NOMO-1 treated with DMSO at 0.1 percent for 48 hours (cell line): ENCODE measurements at regions not wholly inside any gene's neighbourhood (a gene's known extent, or its start where the extent isn't known, plus 50 kb on each side); places are given as distances from the start of the nearest gene placed in this dataset.

Source experiments
- DNase-seq: peaks from one replicate; lab custom pipeline; 2025; ENCODE audit not compliant: unreplicated experiment; lab: John Stamatoyannopoulos, UW

- no peak for DNase-seq
Observed at GRCh38 chr15:26477044-26477443, 295.8 kb downstream of the GABRB3 start.

DNA sequence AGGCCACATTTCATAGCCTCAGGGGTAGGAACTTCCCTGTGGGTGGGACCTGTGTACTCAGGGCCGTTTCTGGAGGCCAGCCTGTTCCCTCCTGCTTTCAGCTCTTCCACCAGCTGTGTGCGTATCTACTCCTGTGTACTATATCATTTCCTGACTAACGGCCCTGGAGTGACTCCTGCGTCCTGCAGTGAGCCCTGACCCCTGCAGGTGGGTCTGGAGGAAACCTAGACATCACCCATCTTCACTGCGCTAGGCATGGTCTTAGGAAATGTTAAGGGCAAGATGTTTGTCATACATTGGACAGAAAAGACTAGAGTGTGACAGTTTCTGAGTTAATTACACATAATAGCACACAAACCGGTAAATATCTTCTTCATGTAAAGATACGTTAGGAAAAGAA is 297.3 kb downstream of the GABRB3 start:
- no peak for DNase-seq

DNA sequence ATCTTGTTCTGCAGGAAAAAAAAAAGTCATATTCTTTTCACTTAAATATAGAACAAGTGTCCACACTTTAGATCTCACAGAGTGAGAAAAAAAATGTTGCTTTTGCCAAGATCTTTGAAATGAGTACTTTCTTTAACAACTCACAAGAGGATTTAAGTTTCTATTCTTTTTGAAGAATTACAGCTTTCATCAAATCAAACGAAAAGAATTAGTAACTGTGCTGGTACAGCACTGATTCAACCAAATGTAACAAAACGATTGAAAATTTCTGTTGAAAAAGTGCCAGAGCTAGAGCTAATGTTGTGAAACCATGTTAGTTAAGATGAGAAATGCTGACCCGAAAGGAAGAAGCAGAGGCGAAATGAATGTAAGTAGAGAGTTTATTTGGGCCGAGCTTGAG is 300.2 kb downstream of the GABRB3 start:
- DNase-seq, result no peak

GRCh38 chr15:26461847-26462608 is 310.8 kb downstream of the GABRB3 start:
- no peak for DNase-seq

- DNase-seq, result no peak
Observed at GRCh38 chr15:26460165-26460564, 312.7 kb downstream of the GABRB3 start.

- DNase-seq, result no peak
Observed at GRCh38 chr15:26455828-26456227, 317.0 kb downstream of the GABRB3 start.

GRCh38 chr15:26453914-26454313 is 319.0 kb downstream of the GABRB3 start:
- DNase-seq, result no peak

DNA sequence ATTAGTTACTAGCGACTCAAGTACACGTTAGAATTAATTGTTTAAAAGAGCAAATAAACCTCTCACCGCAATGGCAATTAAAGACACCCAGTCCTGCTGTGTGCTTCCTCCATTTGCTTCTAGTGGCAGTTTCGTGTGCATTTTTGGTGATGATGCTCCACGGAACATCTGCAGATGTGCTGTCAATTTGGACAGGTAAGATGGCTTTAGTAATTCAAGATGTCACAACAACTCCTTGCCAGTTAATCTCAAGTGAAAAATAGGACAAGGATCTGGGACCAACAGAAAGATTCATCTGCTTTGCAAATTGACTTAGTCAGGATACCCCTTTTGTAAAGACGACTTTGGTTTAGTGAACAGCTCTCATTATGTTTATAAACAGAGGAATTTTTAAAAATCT is 320.9 kb downstream of the GABRB3 start:
- no peak for DNase-seq

GRCh38 chr15:26449291-26449690 is 323.6 kb downstream of the GABRB3 start:
- DNase-seq, result no peak

- no peak for DNase-seq
Observed at GRCh38 chr15:26443321-26443720, 329.5 kb downstream of the GABRB3 start.

DNA sequence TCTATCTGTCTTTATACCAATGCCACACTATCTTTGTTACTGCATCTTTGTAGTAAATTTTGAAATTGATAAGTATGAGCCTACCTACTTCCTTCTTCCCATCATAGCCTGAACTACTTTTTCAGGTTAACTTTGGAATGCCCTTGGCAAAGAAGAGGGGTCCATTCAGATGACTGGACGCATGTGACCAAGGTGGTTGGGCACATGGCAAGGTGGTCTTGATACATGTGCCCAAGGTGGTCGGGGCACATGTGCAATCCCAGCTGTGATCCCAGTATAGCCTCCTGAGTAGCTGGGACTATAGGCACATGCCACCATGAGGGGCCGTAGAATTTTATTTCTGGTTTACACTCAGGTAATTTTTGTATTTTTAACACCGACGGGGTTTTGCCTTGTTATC is 330.2 kb downstream of the GABRB3 start:
- DNase-seq, result no peak

DNA sequence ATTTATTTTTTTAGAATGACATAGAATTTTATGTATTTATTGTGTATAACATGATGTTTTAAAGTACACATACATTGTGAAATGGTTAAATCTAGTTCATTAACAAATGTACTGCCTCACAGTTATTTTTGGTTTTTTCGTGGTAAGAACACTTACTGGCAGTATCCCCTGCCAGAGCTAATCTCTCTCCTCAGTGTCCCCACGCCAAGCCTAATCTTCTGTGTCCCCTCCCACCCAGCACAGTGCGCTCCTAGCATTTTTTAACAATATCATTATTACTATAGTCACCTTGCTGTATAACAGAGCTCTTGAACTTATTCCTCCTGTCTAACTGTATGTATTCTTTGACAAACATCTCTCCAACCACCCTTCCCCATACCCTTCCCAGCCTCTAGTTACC is 333.2 kb downstream of the GABRB3 start:
- DNase-seq, result no peak

- no peak for DNase-seq
Observed at GRCh38 chr15:26438718-26439117, 334.1 kb downstream of the GABRB3 start.

DNA sequence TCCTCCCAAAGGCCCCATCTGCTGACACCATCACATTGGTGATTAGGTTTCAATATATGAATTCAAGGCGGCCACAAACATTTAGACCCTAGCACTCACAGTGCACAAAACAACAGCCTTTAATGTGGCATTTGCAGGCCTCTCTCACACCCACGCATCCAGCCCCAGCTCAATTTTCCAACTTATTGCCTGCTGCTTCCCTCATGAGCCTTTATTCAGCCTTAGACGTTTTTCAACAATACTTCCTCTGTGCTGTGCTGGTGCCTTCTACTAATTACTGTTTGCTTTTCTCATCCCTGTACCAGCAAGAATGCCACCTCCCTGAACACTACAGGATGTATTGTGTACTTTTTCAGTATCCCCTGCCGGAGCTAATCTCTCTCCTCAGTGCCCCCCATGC is 334.6 kb downstream of the GABRB3 start:
- no peak for DNase-seq

- DNase-seq, result no peak
Observed at GRCh38 chr15:26433818-26434217, 339.0 kb downstream of the GABRB3 start.

DNA sequence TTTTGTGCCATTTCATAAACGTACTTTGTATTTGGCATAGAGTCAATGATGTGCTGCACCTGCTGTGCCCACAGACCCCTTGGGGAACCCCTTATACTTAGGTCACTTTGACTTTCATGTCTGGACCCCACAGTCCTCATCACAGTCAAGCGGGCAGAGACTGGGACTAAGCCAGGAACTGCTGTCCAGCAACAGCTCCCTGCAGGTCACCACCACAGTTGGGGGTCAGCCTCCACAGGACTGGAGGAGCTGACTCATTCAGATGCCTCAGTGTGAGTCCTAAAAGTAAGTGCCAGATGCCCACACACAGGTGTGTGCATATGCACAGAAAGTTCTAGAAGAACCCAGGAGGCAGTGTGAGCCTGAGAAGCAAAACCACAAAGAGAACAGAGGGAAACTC is 339.8 kb downstream of the GABRB3 start:
- DNase-seq, result no peak

GRCh38 chr15:26421065-26421464 is 351.8 kb downstream of the GABRB3 start:
- DNase-seq, result no peak

GRCh38 chr15:26395624-26396023 is 377.2 kb downstream of the GABRB3 start:
- DNase-seq, result no peak

- no peak for DNase-seq
Observed at GRCh38 chr15:26394801-26395200, 378.1 kb downstream of the GABRB3 start.

DNA sequence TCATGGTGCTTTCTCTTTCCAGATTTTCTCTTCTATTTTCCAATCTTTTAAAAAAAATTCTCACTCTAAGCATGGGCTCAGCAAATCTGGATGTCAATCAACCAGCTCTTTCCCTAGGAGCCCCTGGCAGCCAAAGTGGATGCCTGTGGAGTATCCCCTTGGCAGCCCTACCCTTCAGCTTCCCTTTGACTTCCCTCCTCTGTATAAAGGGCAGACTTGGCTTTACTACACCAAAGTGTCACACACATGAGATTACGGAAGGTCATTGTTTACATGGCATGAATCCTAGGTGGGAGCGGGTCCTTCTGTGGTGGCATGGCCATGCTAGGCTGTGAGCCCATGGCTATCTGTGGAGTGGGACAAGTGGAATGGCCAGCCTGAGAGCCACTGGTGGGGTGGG is 379.9 kb downstream of the GABRB3 start:
- DNase-seq, result no peak

GRCh38 chr15:26391567-26392194 is 381.2 kb downstream of the GABRB3 start:
- no peak for DNase-seq

GRCh38 chr15:26382444-26383072 is 390.3 kb downstream of the GABRB3 start:
- DNase-seq, result no peak
